ENCODE measurements at regions not wholly inside any gene's neighbourhood (a gene's known extent, or its start where the extent isn't known, plus 50 kb on each side); places are given as distances from the start of the nearest gene placed in this dataset.

DNA sequence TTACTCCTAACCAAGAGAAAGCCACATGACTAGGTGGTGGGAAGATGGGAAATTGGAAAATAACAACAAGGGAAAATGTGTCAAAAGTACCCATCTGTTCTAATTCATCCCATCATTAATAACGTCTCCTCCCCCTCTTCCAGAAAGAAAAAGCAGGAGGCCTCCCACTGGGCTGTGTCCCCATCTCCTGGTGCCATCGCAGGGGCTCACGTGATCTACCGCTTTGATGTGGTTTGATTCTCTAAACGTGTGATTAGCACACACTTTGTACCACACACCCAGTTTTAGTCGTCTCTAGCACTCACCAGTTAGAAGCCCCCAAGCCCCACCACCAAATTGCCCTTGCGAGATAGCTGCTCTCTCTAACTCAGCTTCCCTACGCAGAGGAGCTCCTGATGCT, 353.6 kb downstream of the RRAGC start:
- TF ChIP-seq, protein P1, sequence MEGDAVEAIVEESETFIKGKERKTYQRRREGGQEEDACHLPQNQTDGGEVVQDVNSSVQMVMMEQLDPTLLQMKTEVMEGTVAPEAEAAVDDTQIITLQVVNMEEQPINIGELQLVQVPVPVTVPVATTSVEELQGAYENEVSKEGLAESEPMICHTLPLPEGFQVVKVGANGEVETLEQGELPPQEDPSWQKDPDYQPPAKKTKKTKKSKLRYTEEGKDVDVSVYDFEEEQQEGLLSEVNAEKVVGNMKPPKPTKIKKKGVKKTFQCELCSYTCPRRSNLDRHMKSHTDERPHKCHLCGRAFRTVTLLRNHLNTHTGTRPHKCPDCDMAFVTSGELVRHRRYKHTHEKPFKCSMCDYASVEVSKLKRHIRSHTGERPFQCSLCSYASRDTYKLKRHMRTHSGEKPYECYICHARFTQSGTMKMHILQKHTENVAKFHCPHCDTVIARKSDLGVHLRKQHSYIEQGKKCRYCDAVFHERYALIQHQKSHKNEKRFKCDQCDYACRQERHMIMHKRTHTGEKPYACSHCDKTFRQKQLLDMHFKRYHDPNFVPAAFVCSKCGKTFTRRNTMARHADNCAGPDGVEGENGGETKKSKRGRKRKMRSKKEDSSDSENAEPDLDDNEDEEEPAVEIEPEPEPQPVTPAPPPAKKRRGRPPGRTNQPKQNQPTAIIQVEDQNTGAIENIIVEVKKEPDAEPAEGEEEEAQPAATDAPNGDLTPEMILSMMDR (conservative IDR thresholded peaks at IDR 0.05; ENCODE audit: low read length), result no peak
- TF ChIP-seq EZH2phosphoT487 (IDR thresholded peaks at IDR 0.05; ENCODE audit: borderline replicate concordance, low read depth, low read length), result no peak
